Mammary epithelial cell (primary cell): ENCODE measurements at regions not wholly inside any gene's neighbourhood (a gene's known extent, or its start where the extent isn't known, plus 50 kb on each side); places are given as distances from the start of the nearest gene placed in this dataset.

Experiments used
- EZH2 ChIP-seq: IDR thresholded peaks from 2 replicates; pipeline ENCODE4 v1.6.1; 2012; ENCODE audit warnings: low read length, inconsistent platforms, borderline replicate concordance
- TF ChIP-seq, protein P1 (sequence below), 2 donors: IDR thresholded peaks in 1 of 2; conservative IDR thresholded peaks in 1 of 2; 2 replicates each; pipeline ENCODE4 v1.5.1; 2011 to 2012; ENCODE audit warnings: inconsistent platforms in 2 of 2, low read length in 2 of 2, mild to moderate bottlenecking in 2 of 2, control low read depth in 1 of 2, low read depth in 1 of 2; ENCODE audit not compliant: insufficient read depth in 1 of 2; ENCODE audit errors: extremely low read depth in 1 of 2

DNA sequence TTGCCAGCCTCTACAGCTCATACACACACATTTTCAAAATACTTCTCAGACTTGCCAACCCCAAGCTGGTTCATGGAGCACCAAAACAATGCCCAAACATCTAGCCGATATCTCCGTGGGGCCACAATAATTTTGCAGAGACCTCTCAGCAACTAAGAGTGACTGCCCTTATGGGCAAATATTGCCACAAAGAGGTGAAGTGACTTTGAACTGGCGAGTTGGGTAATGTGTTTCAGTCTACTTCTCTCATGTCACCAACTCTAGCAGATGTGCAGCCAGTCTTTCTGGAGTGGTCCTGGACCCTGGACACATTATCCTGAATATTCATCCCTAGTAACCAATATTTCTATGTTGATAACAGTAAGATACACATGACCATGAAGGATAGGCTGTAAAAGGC is 290.3 kb downstream of the EMP1 start:
- TF ChIP-seq, protein P1, sequence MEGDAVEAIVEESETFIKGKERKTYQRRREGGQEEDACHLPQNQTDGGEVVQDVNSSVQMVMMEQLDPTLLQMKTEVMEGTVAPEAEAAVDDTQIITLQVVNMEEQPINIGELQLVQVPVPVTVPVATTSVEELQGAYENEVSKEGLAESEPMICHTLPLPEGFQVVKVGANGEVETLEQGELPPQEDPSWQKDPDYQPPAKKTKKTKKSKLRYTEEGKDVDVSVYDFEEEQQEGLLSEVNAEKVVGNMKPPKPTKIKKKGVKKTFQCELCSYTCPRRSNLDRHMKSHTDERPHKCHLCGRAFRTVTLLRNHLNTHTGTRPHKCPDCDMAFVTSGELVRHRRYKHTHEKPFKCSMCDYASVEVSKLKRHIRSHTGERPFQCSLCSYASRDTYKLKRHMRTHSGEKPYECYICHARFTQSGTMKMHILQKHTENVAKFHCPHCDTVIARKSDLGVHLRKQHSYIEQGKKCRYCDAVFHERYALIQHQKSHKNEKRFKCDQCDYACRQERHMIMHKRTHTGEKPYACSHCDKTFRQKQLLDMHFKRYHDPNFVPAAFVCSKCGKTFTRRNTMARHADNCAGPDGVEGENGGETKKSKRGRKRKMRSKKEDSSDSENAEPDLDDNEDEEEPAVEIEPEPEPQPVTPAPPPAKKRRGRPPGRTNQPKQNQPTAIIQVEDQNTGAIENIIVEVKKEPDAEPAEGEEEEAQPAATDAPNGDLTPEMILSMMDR (conservative IDR thresholded peaks at IDR 0.05 in 1 of 2, IDR thresholded peaks at IDR 0.05 in 1 of 2; ENCODE audit: extremely low read depth in 1 of 2, insufficient read depth in 1 of 2, low read depth in 1 of 2, low read length in 2 of 2), result no peak
- TF ChIP-seq EZH2, result no peak
